Trophoblast cell (in vitro differentiated cells and primary cell): ENCODE measurements at regions not wholly inside any gene's neighbourhood (a gene's known extent, or its start where the extent isn't known, plus 50 kb on each side); places are given as distances from the start of the nearest gene placed in this dataset.
A peak's percentile ranks its signal among the peaks of the same experiment; 100 is the strongest.

Experiments
- DNase-seq, 2 donors: peaks; one replicate each; pipeline ENCODE4 v3.0.0-alpha.2; 2016
- H2AFZ ChIP-seq: 2 replicates; pipeline ENCODE4 v1.6.1; 2013; ENCODE audit warnings: low read length, moderate library complexity, mild to moderate bottlenecking; ENCODE audit not compliant: insufficient read depth, poor library complexity
- H2AK5ac ChIP-seq: 2 replicates; pipeline ENCODE4 v1.6.1; 2013; ENCODE audit warnings: mild to moderate bottlenecking, low read length
- H2BK120ac ChIP-seq: 2 replicates; pipeline ENCODE4 v1.6.1; 2013; ENCODE audit warnings: low read length, mild to moderate bottlenecking, moderate library complexity; ENCODE audit not compliant: insufficient read depth, poor library complexity
- H2BK12ac ChIP-seq: 2 replicates; pipeline ENCODE4 v1.6.1; 2013; ENCODE audit warnings: mild to moderate bottlenecking, low read length, moderate library complexity
- H2BK5ac ChIP-seq: 2 replicates; pipeline ENCODE4 v1.6.1; 2013; ENCODE audit warnings: low read length, low read depth, moderate library complexity, mild to moderate bottlenecking; ENCODE audit not compliant: poor library complexity
- H3K14ac ChIP-seq: 2 replicates; pipeline ENCODE4 v1.6.1; 2013; ENCODE audit warnings: mild to moderate bottlenecking, low read length
- H3K18ac ChIP-seq: 2 replicates; pipeline ENCODE4 v1.6.1; 2013; ENCODE audit warnings: mild to moderate bottlenecking, low read length
- H3K23ac ChIP-seq: 2 replicates; pipeline ENCODE4 v1.6.1; 2013; ENCODE audit warnings: low read length
- H3K27ac ChIP-seq: 2 replicates; pipeline ENCODE4 v1.5.1; 2013; ENCODE audit warnings: low read depth, mild to moderate bottlenecking, inconsistent platforms, low read length, moderate library complexity
- H3K27me3 ChIP-seq: 2 replicates; pipeline ENCODE4 v1.6.1; 2013; ENCODE audit warnings: inconsistent platforms, mild to moderate bottlenecking, low read length, moderate library complexity; ENCODE audit not compliant: insufficient read depth
- H3K36me3 ChIP-seq, 2 experiments: 1 replicate in 1 of 2; 2 replicates in 1 of 2; pipeline ENCODE4 v1.6.1; 2013; ENCODE audit warnings: low read length in 2 of 2, mild to moderate bottlenecking in 2 of 2, moderate library complexity in 1 of 2; ENCODE audit not compliant: insufficient read depth in 2 of 2, control insufficient read depth in 1 of 2
- H3K4ac ChIP-seq: 2 replicates; pipeline ENCODE4 v1.6.1; 2013; ENCODE audit warnings: low read depth, mild to moderate bottlenecking, low read length, moderate library complexity
- H3K4me1 ChIP-seq, 2 experiments: 1 replicate in 1 of 2; 2 replicates in 1 of 2; pipeline ENCODE4 v1.6.1; 2013; ENCODE audit warnings: low read length in 2 of 2, mild to moderate bottlenecking in 2 of 2, moderate library complexity in 1 of 2; ENCODE audit not compliant: insufficient read depth in 2 of 2, control insufficient read depth in 1 of 2
- H3K4me2 ChIP-seq: 2 replicates; pipeline ENCODE4 v1.6.1; 2013; ENCODE audit warnings: inconsistent platforms, mild to moderate bottlenecking, low read length, moderate library complexity
- H3K4me3 ChIP-seq: 2 replicates; pipeline ENCODE4 v1.5.1; 2013; ENCODE audit warnings: mild to moderate bottlenecking, low read depth, low read length, inconsistent platforms
- H3K79me1 ChIP-seq: one replicate; pipeline ENCODE4 v1.6.1; 2013; ENCODE audit warnings: low read length
- H3K79me2 ChIP-seq: 2 replicates; pipeline ENCODE4 v1.6.1; 2013; ENCODE audit warnings: low read length, mild to moderate bottlenecking; ENCODE audit not compliant: control insufficient read depth, insufficient read depth, poor library complexity
- H3K9ac ChIP-seq: 2 replicates; pipeline ENCODE4 v1.6.1; 2013; ENCODE audit warnings: mild to moderate bottlenecking, low read length
- H3K9me3 ChIP-seq: 2 replicates; pipeline ENCODE4 v1.6.1; 2013; ENCODE audit warnings: low read depth, mild to moderate bottlenecking, control low read depth, inconsistent platforms, low read length; ENCODE audit not compliant: insufficient read depth
- H4K12ac ChIP-seq: 2 replicates; pipeline ENCODE4 v1.6.1; 2013; ENCODE audit warnings: low read depth, mild to moderate bottlenecking, low read length, moderate library complexity
- H4K8ac ChIP-seq: 2 replicates; pipeline ENCODE4 v1.6.1; 2013; ENCODE audit warnings: low read depth, mild to moderate bottlenecking, low read length, moderate library complexity
- H4K91ac ChIP-seq: one replicate; pipeline ENCODE4 v1.6.1; 2013; ENCODE audit warnings: low read depth, mild to moderate bottlenecking, low read length, moderate library complexity
- WGBS: extraction: QIAGEN DNeasy Blood & Tissue Kit; methylation state at CpG from one replicate; pipeline ENCODE4 v1.1.7; 2013; ENCODE audit warnings: missing lambda C conversion rate; ENCODE audit not compliant: insufficient read length, insufficient coverage; ENCODE audit errors: extremely low coverage; 5-methylcytosine and 5-hydroxymethylcytosine counted together

DNA sequence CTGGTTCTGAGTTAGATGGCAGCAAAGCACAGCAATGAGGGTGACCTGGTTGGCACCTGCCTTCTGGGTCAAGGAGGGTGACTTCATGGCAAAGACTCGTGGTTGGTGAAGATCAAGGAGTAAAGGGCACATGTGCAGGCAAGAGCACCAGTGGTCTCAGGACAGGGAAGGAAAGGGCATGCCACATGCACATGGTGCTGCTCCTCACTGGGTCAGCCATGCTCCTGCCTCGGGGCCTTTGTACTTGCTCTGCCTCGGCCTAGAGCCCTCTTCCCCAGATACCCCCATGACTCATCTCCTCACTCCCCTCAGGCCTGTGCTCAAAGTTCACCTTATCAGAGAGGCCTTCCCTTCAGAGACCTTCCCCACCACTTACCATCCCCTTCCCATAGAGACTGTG is 106.7 kb upstream of the KDM7A start:
- no peak overlapping the region for H2AK5ac ChIP-seq
- DNase-seq = no peak
- no peak overlapping the region for H4K12ac ChIP-seq
- no peak overlapping the region for H3K4ac ChIP-seq
- no peak overlapping the region for H3K18ac ChIP-seq
- no peak overlapping the region for H2BK12ac ChIP-seq
- no peak overlapping the region for H2BK5ac ChIP-seq
- H3K79me1 ChIP-seq = no peaks in the 10 kb centered on the region
- H3K27me3 ChIP-seq = no peaks in the 10 kb centered on the region
- H3K9me3 ChIP-seq = no peaks in the 10 kb centered on the region
- no peak overlapping the region for H2BK120ac ChIP-seq
- no peak overlapping the region for H2AFZ ChIP-seq
- H3K14ac ChIP-seq = no peak overlapping the region
- no peaks in the 10 kb centered on the region for H3K36me3 ChIP-seq
- no peak overlapping the region for H4K91ac ChIP-seq
- no peak overlapping the region for H3K27ac ChIP-seq
- no peak overlapping the region for H3K4me2 ChIP-seq
- H3K4me1 ChIP-seq = no peaks in the 10 kb centered on the region
- H3K4me3 ChIP-seq = no peak overlapping the region
- H3K23ac ChIP-seq = no peak overlapping the region
- no peaks in the 10 kb centered on the region for H3K79me2 ChIP-seq
- H4K8ac ChIP-seq = no peak overlapping the region
- WGBS = no CpG with 5 or more reads among the region's 3 CpGs
- H3K9ac ChIP-seq = no peak overlapping the region

- Histone ChIP-seq H3K36me3 (no peaks in the 10 kb centered on the region), H3K9ac (no peak overlapping the region), H3K14ac (no peak overlapping the region), H3K27ac (no peak overlapping the region), H3K79me2 (no peaks in the 10 kb centered on the region), H3K4me2 (no peak overlapping the region), H3K9me3 (no peaks in the 10 kb centered on the region), H3K79me1 (no peaks in the 10 kb centered on the region), H3K18ac (no peak overlapping the region), H4K8ac (no peak overlapping the region), H4K91ac (no peak overlapping the region), H3K23ac (no peak overlapping the region), H4K12ac (no peak overlapping the region), H3K4me1 (no peaks in the 10 kb centered on the region), H2AK5ac (no peak overlapping the region), H2AFZ (no peak overlapping the region), H2BK120ac (no peak overlapping the region), H3K4me3 (no peak overlapping the region), H3K27me3 (no peaks in the 10 kb centered on the region), H2BK12ac (no peak overlapping the region), H3K4ac (no peak overlapping the region), H2BK5ac (no peak overlapping the region)
- no peak for DNase-seq
- WGBS = no CpG with 5 or more reads among the region's 5 CpGs
Measured at GRCh38 chr7:140281960-140282359, 105.2 kb upstream of the KDM7A start.

- H4K8ac ChIP-seq = no peak overlapping the region
- H2BK12ac ChIP-seq = no peak overlapping the region
- H3K18ac ChIP-seq = no peak overlapping the region
- H4K12ac ChIP-seq = no peak overlapping the region
- no peaks in the 10 kb centered on the region for H3K27me3 ChIP-seq
- no peak overlapping the region for H3K23ac ChIP-seq
- no peak overlapping the region for H3K4me3 ChIP-seq
- no peak overlapping the region for H3K27ac ChIP-seq
- no peak overlapping the region for H4K91ac ChIP-seq
- no peaks in the 10 kb centered on the region for H3K79me1 ChIP-seq
- no peaks in the 10 kb centered on the region for H3K79me2 ChIP-seq
- no CpG with 5 or more reads among the region's 3 CpGs for whole genome bisulfite sequencing
- no peak overlapping the region for H2BK120ac ChIP-seq
- H3K4me1 ChIP-seq = no peaks in the 10 kb centered on the region
- H3K14ac ChIP-seq = no peak overlapping the region
- no peak for DNase-seq
- no peak overlapping the region for H2AK5ac ChIP-seq
- no peak overlapping the region for H3K4me2 ChIP-seq
- H2BK5ac ChIP-seq = no peak overlapping the region
- no peak overlapping the region for H3K9ac ChIP-seq
- H3K36me3 ChIP-seq = no peaks in the 10 kb centered on the region
- no peak overlapping the region for H3K4ac ChIP-seq
- H3K9me3 ChIP-seq = no peaks in the 10 kb centered on the region
- no peak overlapping the region for H2AFZ ChIP-seq
Measured at GRCh38 chr7:140281255-140281654, 104.5 kb upstream of the KDM7A start.

- no peaks in the 10 kb centered on the region for H3K79me1 ChIP-seq
- H2AK5ac ChIP-seq = no peak overlapping the region
Measured at GRCh38 chr7:140276001-140276400, 99.2 kb upstream of the KDM7A start.

More at GRCh38 chr7:140276001-140276400, 99.2 kb upstream of the KDM7A start:
- H3K36me3 ChIP-seq = no peaks in the 10 kb centered on the region
- H3K27ac ChIP-seq = no peak overlapping the region
- peak in 1 of 2 donors; percentile 32 for DNase-seq
- no peaks in the 10 kb centered on the region for H3K4me1 ChIP-seq
- no peak overlapping the region for H2BK120ac ChIP-seq
- no peak overlapping the region for H3K14ac ChIP-seq
- no peak overlapping the region for H3K4me2 ChIP-seq
- H3K79me2 ChIP-seq = no peaks in the 10 kb centered on the region
- H2BK5ac ChIP-seq = no peak overlapping the region
- no peak overlapping the region for H3K4me3 ChIP-seq
- WGBS = no CpG with 5 or more reads among the region's 5 CpGs
- no peak overlapping the region for H2AFZ ChIP-seq
- H3K18ac ChIP-seq = no peak overlapping the region
- no peak overlapping the region for H4K12ac ChIP-seq
- H3K23ac ChIP-seq = no peak overlapping the region
- no peaks in the 10 kb centered on the region for H3K27me3 ChIP-seq
- no peak overlapping the region for H4K91ac ChIP-seq
- no peak overlapping the region for H4K8ac ChIP-seq
- H2BK12ac ChIP-seq = no peak overlapping the region
- no peak overlapping the region for H3K4ac ChIP-seq
- no peak overlapping the region for H3K9ac ChIP-seq
- H3K9me3 ChIP-seq = peaks cover 1% of the 10 kb centered on the region
